ENCODE measurements at regions not wholly inside any gene's neighbourhood (a gene's known extent, or its start where the extent isn't known, plus 50 kb on each side); places are given as distances from the start of the nearest gene placed in this dataset.

- DNase-seq, result no peak
Measured at GRCh38 chr20:24134930-24135329, 146.4 kb upstream of the GGTLC1 start.

- DNase-seq, result no peak
Measured at GRCh38 chr20:24134284-24134683, 145.7 kb upstream of the GGTLC1 start.

- DNase-seq, result no peak
Measured at GRCh38 chr20:24132246-24132645, 143.7 kb upstream of the GGTLC1 start.

- no peak for DNase-seq
Measured at GRCh38 chr20:24131684-24132083, 143.1 kb upstream of the GGTLC1 start.

GRCh38 chr20:24131281-24131680 lies 142.7 kb upstream of the GGTLC1 start:
- no peak for DNase-seq

- no peak for DNase-seq
Measured at GRCh38 chr20:24129641-24130040, 141.1 kb upstream of the GGTLC1 start.

GRCh38 chr20:24124951-24125650 lies 136.5 kb upstream of the GGTLC1 start:
- no peak for DNase-seq

- no peak for DNase-seq
Measured at GRCh38 chr20:24124003-24124402, 135.4 kb upstream of the GGTLC1 start.

GRCh38 chr20:24118441-24119175 lies 130.0 kb upstream of the GGTLC1 start:
- DNase-seq, result peak; percentile 12

- no peak for DNase-seq
Measured at GRCh38 chr20:24118034-24118433, 129.5 kb upstream of the GGTLC1 start.

GRCh38 chr20:24117383-24117782 lies 128.8 kb upstream of the GGTLC1 start:
- DNase-seq, result no peak

GRCh38 chr20:24116611-24117010 lies 128.0 kb upstream of the GGTLC1 start:
- no peak for DNase-seq

- no peak for DNase-seq
Measured at GRCh38 chr20:24112360-24112759, 123.8 kb upstream of the GGTLC1 start.

- no peak for DNase-seq
Measured at GRCh38 chr20:24111858-24112257, 123.3 kb upstream of the GGTLC1 start.

GRCh38 chr20:24109537-24109936 lies 121.0 kb upstream of the GGTLC1 start:
- no peak for DNase-seq

- DNase-seq, result no peak
Measured at GRCh38 chr20:24109008-24109407, 120.4 kb upstream of the GGTLC1 start.

- no peak for DNase-seq
Measured at GRCh38 chr20:24108581-24108980, 120.0 kb upstream of the GGTLC1 start.

- no peak for DNase-seq
Measured at GRCh38 chr20:24106801-24107445, 118.3 kb upstream of the GGTLC1 start.

GRCh38 chr20:24106150-24106800 lies 117.7 kb upstream of the GGTLC1 start:
- DNase-seq, result no peak

GRCh38 chr20:24102749-24103333 lies 114.3 kb upstream of the GGTLC1 start:
- no peak for DNase-seq

- DNase-seq, result no peak
Measured at GRCh38 chr20:24102290-24102689, 113.7 kb upstream of the GGTLC1 start.

- DNase-seq, result peak; percentile 52
Measured at GRCh38 chr20:24100370-24101011, 111.9 kb upstream of the GGTLC1 start.

GRCh38 chr20:24098886-24099285 lies 110.3 kb upstream of the GGTLC1 start:
- peak; percentile 21 for DNase-seq
